Hematopoietic multipotent progenitor cell treated with erythropoietin and hydrocortisone succinate and interleukin-3 and kit ligand, for 15 days (in vitro differentiated cells): ENCODE measurements at regions not wholly inside any gene's neighbourhood (a gene's known extent, or its start where the extent isn't known, plus 50 kb on each side); places are given as distances from the start of the nearest gene placed in this dataset.

Experiments used
- DNase-seq: peaks from one replicate; pipeline ENCODE4 v3.0.0-alpha.2; 2015; ENCODE audit warnings: low spot score

GRCh38 chr18:32621034-32621433 is 150.4 kb upstream of the GAREM1 start:
- DNase-seq = no peak

GRCh38 chr18:32618546-32618945 is 147.9 kb upstream of the GAREM1 start:
- no peak for DNase-seq

- DNase-seq = no peak
Observed at GRCh38 chr18:32613821-32614220, 143.1 kb upstream of the GAREM1 start.

GRCh38 chr18:32612651-32613050 is 142.0 kb upstream of the GAREM1 start:
- DNase-seq = no peak

GRCh38 chr18:32610176-32610575 is 139.5 kb upstream of the GAREM1 start:
- DNase-seq = no peak

- DNase-seq = no peak
Observed at GRCh38 chr18:32607816-32608215, 137.1 kb upstream of the GAREM1 start.

GRCh38 chr18:32598144-32598543 is 127.5 kb upstream of the GAREM1 start:
- DNase-seq = no peak

- no peak for DNase-seq
Observed at GRCh38 chr18:32596501-32596900, 125.8 kb upstream of the GAREM1 start.

GRCh38 chr18:32595832-32596231 is 125.2 kb upstream of the GAREM1 start:
- DNase-seq = no peak

GRCh38 chr18:32588191-32588590 is 117.5 kb upstream of the GAREM1 start:
- no peak for DNase-seq

- DNase-seq = no peak
Observed at GRCh38 chr18:32583431-32583830, 112.7 kb upstream of the GAREM1 start.

GRCh38 chr18:32582455-32582854 is 111.8 kb upstream of the GAREM1 start:
- DNase-seq = no peak

GRCh38 chr18:32577561-32577960 is 106.9 kb upstream of the GAREM1 start:
- no peak for DNase-seq

GRCh38 chr18:32576296-32576916 is 105.7 kb upstream of the GAREM1 start:
- no peak for DNase-seq

GRCh38 chr18:32566960-32567359 is 96.3 kb upstream of the GAREM1 start:
- no peak for DNase-seq

- no peak for DNase-seq
Observed at GRCh38 chr18:32553640-32554365, 83.1 kb upstream of the GAREM1 start.

- DNase-seq = no peak
Observed at GRCh38 chr18:32553174-32553573, 82.5 kb upstream of the GAREM1 start.

- peak; percentile 27 for DNase-seq
Observed at GRCh38 chr18:32552421-32553030, 81.8 kb upstream of the GAREM1 start.

GRCh38 chr18:32550963-32551362 is 80.3 kb upstream of the GAREM1 start:
- no peak for DNase-seq

- no peak for DNase-seq
Observed at GRCh38 chr18:32549248-32550110, 78.8 kb upstream of the GAREM1 start.

GRCh38 chr18:32548688-32549087 is 78.0 kb upstream of the GAREM1 start:
- no peak for DNase-seq

GRCh38 chr18:32545631-32546030 is 74.9 kb upstream of the GAREM1 start:
- DNase-seq = no peak

GRCh38 chr18:32544088-32544487 is 73.4 kb upstream of the GAREM1 start:
- DNase-seq = no peak
